ENCODE measurements at regions not wholly inside any gene's neighbourhood (a gene's known extent, or its start where the extent isn't known, plus 50 kb on each side); places are given as distances from the start of the nearest gene placed in this dataset.

GRCh38 chr3:166471074-166471767 is 634.0 kb upstream of the BCHE start:
- TF ChIP-seq CTCF (conservative IDR thresholded peaks at IDR 0.05 in 1 of 2, IDR thresholded peaks at IDR 0.05 in 1 of 2; ENCODE audit: low read depth in 1 of 2, low read length in 2 of 2) (no peak), EZH2 (IDR thresholded peaks at IDR 0.05; ENCODE audit: low read length, missing control alignments) (no peak)
